GM19328 (cell line): ENCODE measurements at regions not wholly inside any gene's neighbourhood (a gene's known extent, or its start where the extent isn't known, plus 50 kb on each side); places are given as distances from the start of the nearest gene placed in this dataset.

Experiments used
- ATAC-seq: cut with Tn5 transposase; IDR thresholded peaks from one replicate; pipeline ENCODE4 v1.9.1; 2021; ENCODE audit warnings: mild to moderate bottlenecking, moderate library complexity; ENCODE audit not compliant: unreplicated experiment

GRCh38 chr1:198860371-198860770, 221.5 kb downstream of the PTPRC start:
- ATAC-seq: no peak

GRCh38 chr1:198861636-198862035, 222.8 kb downstream of the PTPRC start:
- no peak for ATAC-seq

- no peak for ATAC-seq
These were observed 225.9 kb downstream of the PTPRC start for GRCh38 chr1:198864695-198865094.

GRCh38 chr1:198865319-198865718, 226.5 kb downstream of the PTPRC start:
- no peak for ATAC-seq

- no peak for ATAC-seq
These were observed 228.3 kb downstream of the PTPRC start for GRCh38 chr1:198867182-198867581.

- ATAC-seq: no peak
These were observed 234.9 kb downstream of the PTPRC start for GRCh38 chr1:198873696-198874230.

- ATAC-seq: no peak
These were observed 237.6 kb downstream of the PTPRC start for GRCh38 chr1:198876371-198876871.

- ATAC-seq: no peak
These were observed 239.7 kb downstream of the PTPRC start for GRCh38 chr1:198878566-198878965.

- no peak for ATAC-seq
These were observed 241.0 kb downstream of the PTPRC start for GRCh38 chr1:198879711-198880306.

GRCh38 chr1:198880397-198880796, 241.6 kb downstream of the PTPRC start:
- no peak for ATAC-seq

- no peak for ATAC-seq
These were observed 242.2 kb downstream of the PTPRC start for GRCh38 chr1:198880818-198881597.

GRCh38 chr1:198883184-198883583, 244.3 kb downstream of the PTPRC start:
- ATAC-seq: no peak

GRCh38 chr1:198887866-198888265, 249.0 kb downstream of the PTPRC start:
- ATAC-seq: no peak

GRCh38 chr1:198888379-198888943, 249.6 kb downstream of the PTPRC start:
- no peak for ATAC-seq

GRCh38 chr1:198889101-198889500, 250.3 kb downstream of the PTPRC start:
- no peak for ATAC-seq

GRCh38 chr1:198889749-198890148, 250.9 kb downstream of the PTPRC start:
- ATAC-seq: no peak

- ATAC-seq: no peak
These were observed 251.5 kb downstream of the PTPRC start for GRCh38 chr1:198890214-198890930.

GRCh38 chr1:198892065-198892464, 253.2 kb downstream of the PTPRC start:
- no peak for ATAC-seq

GRCh38 chr1:198893141-198893540, 254.3 kb downstream of the PTPRC start:
- ATAC-seq: no peak

GRCh38 chr1:198893763-198894444, 255.1 kb downstream of the PTPRC start:
- ATAC-seq: no peak

GRCh38 chr1:198901266-198901665, 262.4 kb downstream of the PTPRC start:
- ATAC-seq: no peak
